GM12873 (cell line): ENCODE measurements at regions not wholly inside any gene's neighbourhood (a gene's known extent, or its start where the extent isn't known, plus 50 kb on each side); places are given as distances from the start of the nearest gene placed in this dataset.

ENCODE experiments used
- TF ChIP-seq, protein P1 (sequence below): IDR thresholded peaks from 2 replicates; pipeline ENCODE4 v1.5.1; 2012; ENCODE audit warnings: low read depth, mild to moderate bottlenecking, moderate library complexity, low read length, control low read depth; ENCODE audit not compliant: insufficient read depth; ENCODE audit errors: missing control alignments

DNA sequence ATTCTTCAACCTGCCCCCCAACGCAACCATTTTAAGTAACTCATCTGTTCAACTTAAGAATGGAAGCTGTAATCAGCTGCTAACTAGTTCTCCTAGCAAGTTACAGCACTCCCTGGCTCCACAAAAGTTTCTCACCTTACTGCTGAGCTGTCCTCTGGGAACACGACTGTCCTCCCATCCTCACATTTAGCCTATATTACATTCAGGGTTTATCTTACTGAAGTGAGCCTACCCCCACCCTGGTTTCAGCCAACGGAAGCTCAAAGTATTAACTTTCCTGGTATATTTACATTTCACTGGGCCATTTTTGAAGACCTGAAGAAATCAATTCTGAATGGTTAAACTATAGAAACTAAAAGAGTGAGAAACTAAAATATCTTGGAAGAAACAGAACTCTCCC, 64.9 kb upstream of the TANK start:
- TF ChIP-seq, protein P1, sequence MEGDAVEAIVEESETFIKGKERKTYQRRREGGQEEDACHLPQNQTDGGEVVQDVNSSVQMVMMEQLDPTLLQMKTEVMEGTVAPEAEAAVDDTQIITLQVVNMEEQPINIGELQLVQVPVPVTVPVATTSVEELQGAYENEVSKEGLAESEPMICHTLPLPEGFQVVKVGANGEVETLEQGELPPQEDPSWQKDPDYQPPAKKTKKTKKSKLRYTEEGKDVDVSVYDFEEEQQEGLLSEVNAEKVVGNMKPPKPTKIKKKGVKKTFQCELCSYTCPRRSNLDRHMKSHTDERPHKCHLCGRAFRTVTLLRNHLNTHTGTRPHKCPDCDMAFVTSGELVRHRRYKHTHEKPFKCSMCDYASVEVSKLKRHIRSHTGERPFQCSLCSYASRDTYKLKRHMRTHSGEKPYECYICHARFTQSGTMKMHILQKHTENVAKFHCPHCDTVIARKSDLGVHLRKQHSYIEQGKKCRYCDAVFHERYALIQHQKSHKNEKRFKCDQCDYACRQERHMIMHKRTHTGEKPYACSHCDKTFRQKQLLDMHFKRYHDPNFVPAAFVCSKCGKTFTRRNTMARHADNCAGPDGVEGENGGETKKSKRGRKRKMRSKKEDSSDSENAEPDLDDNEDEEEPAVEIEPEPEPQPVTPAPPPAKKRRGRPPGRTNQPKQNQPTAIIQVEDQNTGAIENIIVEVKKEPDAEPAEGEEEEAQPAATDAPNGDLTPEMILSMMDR: no peak

DNA sequence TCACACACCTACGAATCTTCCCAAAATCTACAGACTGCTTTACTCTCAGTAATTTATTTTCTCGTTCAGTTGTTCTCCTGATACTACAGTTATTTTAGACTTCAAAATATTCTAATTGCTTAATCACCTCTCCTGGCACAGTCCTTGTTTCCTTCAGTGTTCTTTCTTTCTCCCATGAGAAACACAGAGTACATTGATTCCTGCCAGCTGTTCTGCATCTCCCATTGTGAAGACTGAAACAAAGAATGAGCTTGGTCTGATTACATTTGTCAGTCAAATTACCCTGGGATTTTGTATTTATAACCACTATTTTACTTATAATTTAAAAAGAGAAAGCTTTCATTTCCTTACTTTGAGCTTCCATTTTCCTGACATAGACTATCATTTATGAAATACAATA, 63.9 kb upstream of the TANK start:
- TF ChIP-seq, protein P1: no peak

DNA sequence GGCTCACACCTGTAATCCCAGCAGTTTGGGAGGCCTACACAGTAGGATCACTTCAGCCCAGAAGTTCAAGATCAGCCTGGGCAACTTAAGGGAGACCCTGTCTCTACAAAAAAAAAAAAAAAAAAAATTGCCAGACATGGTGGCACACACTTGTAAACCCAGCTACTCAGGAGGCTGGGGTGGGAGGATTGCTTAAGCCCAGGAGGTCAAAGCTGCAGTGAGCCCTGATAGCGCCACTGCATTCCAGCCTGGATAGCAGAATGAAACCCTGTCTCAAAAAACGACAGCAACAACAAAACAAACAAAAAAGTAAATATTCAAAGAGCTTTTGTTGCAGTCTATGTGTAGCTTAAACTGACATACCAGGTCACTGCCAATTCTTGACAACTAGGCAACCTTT, 63.1 kb upstream of the TANK start:
- TF ChIP-seq, protein P1: no peak

DNA sequence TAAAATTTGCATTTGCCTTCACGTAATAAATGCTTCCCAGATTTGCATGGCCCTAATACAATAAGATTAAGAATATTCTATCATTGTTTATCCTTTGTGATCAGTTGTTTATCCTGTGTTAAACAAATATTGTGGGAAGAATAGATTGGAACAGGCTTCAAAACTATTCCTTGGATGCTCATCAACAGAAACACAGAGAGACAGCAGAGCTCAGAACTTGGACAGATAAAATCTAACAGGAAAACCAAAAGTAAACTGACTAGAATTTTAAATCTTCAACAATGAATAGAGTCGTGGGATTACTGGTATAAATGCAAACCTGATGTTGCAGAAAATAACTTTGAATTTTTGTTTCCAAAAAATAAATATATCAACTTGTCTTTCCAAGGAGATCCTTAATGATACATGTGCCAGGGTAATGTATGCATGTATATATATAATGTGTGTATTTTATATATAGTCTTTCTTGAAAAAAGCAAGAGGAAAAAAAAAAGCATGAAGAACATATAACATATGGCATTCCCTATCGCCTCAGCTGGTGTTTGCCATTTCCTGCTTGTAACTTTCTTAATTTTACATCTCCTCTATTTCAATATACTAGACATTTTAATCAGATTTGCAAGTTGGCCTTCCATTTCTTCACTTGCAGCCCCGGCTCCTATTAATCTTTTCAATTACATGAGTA, 59.9 kb upstream of the TANK start:
- TF ChIP-seq, protein P1: no peak

DNA sequence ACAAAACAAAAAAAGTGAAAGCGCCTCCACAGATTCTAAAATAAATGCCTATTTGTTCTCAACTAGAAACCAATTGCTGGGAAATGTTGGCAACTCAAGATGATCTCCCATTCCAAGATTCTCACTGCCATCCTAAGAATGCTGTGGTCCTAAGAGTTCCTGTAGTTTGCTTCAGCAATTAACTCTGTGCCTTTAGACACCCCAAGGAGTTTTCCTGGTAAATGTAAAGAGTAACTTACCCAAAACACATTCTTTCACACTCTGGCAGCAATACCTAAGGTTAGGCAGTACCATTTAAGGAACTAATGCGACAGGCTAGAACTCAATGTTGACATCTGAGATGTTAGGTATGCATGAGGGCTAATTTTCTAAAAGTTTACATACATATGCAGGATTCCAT, 58.8 kb upstream of the TANK start:
- TF ChIP-seq, protein P1: no peak

DNA sequence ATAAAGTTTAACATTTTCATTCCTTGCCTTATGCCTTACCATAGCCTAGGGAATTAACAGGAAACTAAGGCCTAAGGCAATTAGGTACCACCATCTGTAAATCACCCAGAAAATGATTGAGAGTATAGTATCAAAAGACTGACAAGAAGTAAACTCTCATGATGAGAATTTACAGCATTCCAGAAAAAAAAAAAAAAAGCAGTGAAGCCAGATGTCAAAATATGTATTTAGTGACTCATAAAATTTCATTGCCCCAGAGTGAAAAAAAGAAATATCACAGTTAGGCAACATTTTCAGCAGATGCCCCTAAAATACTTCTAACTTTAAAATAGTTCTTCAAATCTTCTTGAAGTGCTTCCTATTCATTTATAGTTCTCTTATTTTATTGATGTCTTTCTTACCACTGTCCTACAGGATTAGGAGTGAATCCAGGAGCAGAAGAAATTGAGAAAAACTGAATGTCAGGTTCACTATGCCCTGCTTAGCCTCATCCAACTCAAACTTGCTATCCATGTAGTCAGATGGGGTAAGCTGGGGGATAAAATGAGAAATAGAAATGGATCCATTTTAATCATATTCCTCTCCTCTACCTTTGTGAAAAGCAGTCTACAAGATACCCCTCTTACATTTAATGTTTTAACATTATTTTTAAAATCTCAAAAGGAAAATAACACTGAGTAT, 57.3 kb upstream of the TANK start:
- TF ChIP-seq, protein P1: no peak

DNA sequence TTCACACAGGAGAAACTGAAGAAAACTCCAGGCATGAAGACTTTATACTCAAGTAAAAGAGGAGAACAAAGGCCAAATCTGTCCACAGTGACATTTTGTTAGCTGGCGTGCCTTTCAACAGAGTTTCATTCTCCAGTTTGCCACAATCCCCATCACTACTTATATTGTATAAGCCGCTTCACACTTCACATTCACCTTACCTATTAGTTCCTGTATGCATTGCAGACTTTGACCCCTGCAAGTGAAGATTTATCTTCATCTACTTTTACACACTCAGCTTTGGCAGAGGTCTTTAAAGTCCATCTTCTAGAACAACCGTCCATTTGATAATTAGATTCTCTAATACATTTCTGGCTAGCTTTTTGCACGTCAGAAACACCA, 56.8 kb upstream of the TANK start:
- TF ChIP-seq, protein P1: no peak
